GM23338 (cell line): ENCODE measurements at regions not wholly inside any gene's neighbourhood (a gene's known extent, or its start where the extent isn't known, plus 50 kb on each side); places are given as distances from the start of the nearest gene placed in this dataset.

ENCODE experiments used
- ATAC-seq: fragments of 200-7000 bp; cut with Tn5 transposase; 3 replicates; pipeline ENCODE4 v1.9.1; 2020
- DNase-seq: peaks from one replicate; pipeline ENCODE4 v3.0.0-alpha.2; 2015; ENCODE audit warnings: low spot score
- H2AFZ ChIP-seq: fragments of 200-600 bp; sonication (generic); 2 replicates; pipeline ENCODE4 v1.8.0; 2016; ENCODE audit warnings: antibody characterized with exemption, mild to moderate bottlenecking, moderate library complexity
- H3F3A ChIP-seq: fragments of 200-600 bp; sonication (generic); replicated peaks from 2 replicates; pipeline ENCODE4 v1.8.0; 2017; ENCODE audit warnings: antibody characterized with exemption, mixed run types, low read depth
- H3K27ac ChIP-seq: fragments of 200-600 bp; sonication (generic); 2 replicates; pipeline ENCODE4 v1.6.1; 2016; ENCODE audit warnings: low read depth
- H3K27me3 ChIP-seq: fragments of 200-600 bp; sonication (generic); 2 replicates; pipeline ENCODE4 v1.8.0; 2016; ENCODE audit warnings: mild to moderate bottlenecking, mixed run types, moderate library complexity; ENCODE audit not compliant: insufficient read depth
- H3K36me3 ChIP-seq: fragments of 200-600 bp; sonication (generic); 2 replicates; pipeline ENCODE4 v1.8.0; 2016; ENCODE audit warnings: mild to moderate bottlenecking; ENCODE audit not compliant: insufficient read depth
- H3K4me1 ChIP-seq: fragments of 200-600 bp; sonication (generic); 2 replicates; pipeline ENCODE4 v1.8.0; 2016; ENCODE audit warnings: mild to moderate bottlenecking, moderate library complexity; ENCODE audit not compliant: insufficient read depth
- H3K4me2 ChIP-seq: fragments of 200-600 bp; sonication (generic); 2 replicates; pipeline ENCODE4 v1.7.1; 2017; ENCODE audit warnings: mixed run types
- H3K4me3 ChIP-seq: fragments of 200-600 bp; sonication (generic); 2 replicates; pipeline ENCODE4 v1.6.1; 2016; ENCODE audit warnings: mixed run types
- H3K79me2 ChIP-seq: fragments of 200-600 bp; sonication (generic); replicated peaks from 2 replicates; pipeline ENCODE4 v1.8.0; 2017; ENCODE audit warnings: mild to moderate bottlenecking; ENCODE audit not compliant: insufficient read depth
- H3K9me2 ChIP-seq: fragments of 200-600 bp; sonication (generic); 2 replicates; pipeline ENCODE4 v1.8.0; 2017; ENCODE audit not compliant: insufficient read depth
- H4K20me1 ChIP-seq: fragments of 200-600 bp; sonication (generic); replicated peaks from 2 replicates; pipeline ENCODE4 v1.8.0; 2017; ENCODE audit warnings: mild to moderate bottlenecking; ENCODE audit not compliant: insufficient read depth
- H3K27ac Mint-ChIP-seq: 2 replicates; pipeline ENCODE4 v1.8.0; 2020; ENCODE audit warnings: inconsistent platforms, mild to moderate bottlenecking, moderate library complexity, mixed read lengths
- H3K27me3 Mint-ChIP-seq: 3 replicates; pipeline ENCODE4 v1.8.0; 2022; ENCODE audit warnings: low read depth, mild to moderate bottlenecking, moderate library complexity, mixed read lengths, inconsistent platforms; ENCODE audit not compliant: insufficient read depth, poor library complexity
- H3K36me3 Mint-ChIP-seq: 3 replicates; pipeline ENCODE4 v1.8.0; 2021; ENCODE audit warnings: low read depth, mild to moderate bottlenecking, inconsistent platforms, moderate library complexity, mixed read lengths
- H3K4me1 Mint-ChIP-seq: 3 replicates; pipeline ENCODE4 v1.8.0; 2020; ENCODE audit warnings: mild to moderate bottlenecking, inconsistent platforms, mixed read lengths
- H3K4me3 Mint-ChIP-seq: 3 replicates; pipeline ENCODE4 v1.8.0; 2021; ENCODE audit warnings: moderate library complexity, mild to moderate bottlenecking, inconsistent platforms, mixed read lengths
- H3K9me3 Mint-ChIP-seq: 3 replicates; pipeline ENCODE4 v1.8.0; 2020; ENCODE audit warnings: moderate library complexity, mild to moderate bottlenecking, inconsistent platforms, mixed read lengths
- CREB1 ChIP-seq: fragments of 250-450 bp; sonication (Bioruptor Pico); IDR thresholded peaks from 2 replicates; pipeline ENCODE4 v1.5.0; 2020; ENCODE audit warnings: low read depth, mild to moderate bottlenecking, moderate library complexity
- EZH2 ChIP-seq: fragments of 200-600 bp; sonication (generic); IDR thresholded peaks from one replicate; pipeline ENCODE4 v1.8.0; 2017; ENCODE audit warnings: antibody characterized with exemption, mild to moderate bottlenecking, low read depth; ENCODE audit not compliant: unreplicated experiment
- EZH2phosphoT487 ChIP-seq: fragments of 200-600 bp; sonication (generic); IDR thresholded peaks from one replicate; pipeline ENCODE4 v1.8.1; 2018; ENCODE audit warnings: antibody characterized with exemption; ENCODE audit not compliant: unreplicated experiment
- JUNB ChIP-seq: IDR thresholded peaks from one replicate; pipeline ENCODE4 v1.6.1; 2016; ENCODE audit warnings: antibody characterized with exemption; ENCODE audit not compliant: unreplicated experiment
- NANOG ChIP-seq: IDR thresholded peaks from 2 replicates; pipeline ENCODE4 v1.6.1; 2016; ENCODE audit warnings: antibody characterized with exemption, borderline replicate concordance
- POLR2AphosphoS5 ChIP-seq: IDR thresholded peaks from 2 replicates; pipeline ENCODE4 v1.6.1; 2016; ENCODE audit warnings: antibody characterized with exemption, low read depth
- STAT1 ChIP-seq: IDR thresholded peaks from one replicate; pipeline ENCODE4 v1.6.1; 2016; ENCODE audit warnings: antibody characterized with exemption; ENCODE audit not compliant: unreplicated experiment
- ZNF114 ChIP-seq: fragments of 250-450 bp; sonication (Bioruptor Pico); IDR thresholded peaks from 2 replicates; pipeline ENCODE4 v1.5.0; 2020; ENCODE audit warnings: mild to moderate bottlenecking, moderate library complexity
- ZNF331 ChIP-seq: fragments of 250-450 bp; sonication (Bioruptor Pico); IDR thresholded peaks from 2 replicates; pipeline ENCODE4 v1.5.0; 2020; ENCODE audit warnings: low read depth, mild to moderate bottlenecking, moderate library complexity
- TF ChIP-seq, protein P1 (sequence below): fragments of 250-450 bp; sonication (Bioruptor Pico); IDR thresholded peaks from 2 replicates; pipeline ENCODE4 v1.5.0; 2020; ENCODE audit warnings: mild to moderate bottlenecking, moderate library complexity
- TF ChIP-seq, protein P2 (sequence below), 2 experiments: fragments of 200-600 bp in 1 of 2; sonication (generic) in 1 of 2; conservative IDR thresholded peaks; 2 replicates each; pipeline versions ENCODE4 v1.5.1 to v1.6.1; 2016 to 2017; ENCODE audit warnings: antibody characterized with exemption in 2 of 2, low read depth in 2 of 2, mild to moderate bottlenecking in 2 of 2, moderate library complexity in 1 of 2
- TF ChIP-seq, protein P3 (sequence below): IDR thresholded peaks from one replicate; pipeline ENCODE4 v1.6.1; 2018; ENCODE audit warnings: antibody characterized with exemption; ENCODE audit not compliant: unreplicated experiment
- TF ChIP-seq, protein P4 (sequence below): IDR thresholded peaks from 2 replicates; pipeline ENCODE4 v1.6.1; 2016; ENCODE audit warnings: antibody characterized with exemption

DNA sequence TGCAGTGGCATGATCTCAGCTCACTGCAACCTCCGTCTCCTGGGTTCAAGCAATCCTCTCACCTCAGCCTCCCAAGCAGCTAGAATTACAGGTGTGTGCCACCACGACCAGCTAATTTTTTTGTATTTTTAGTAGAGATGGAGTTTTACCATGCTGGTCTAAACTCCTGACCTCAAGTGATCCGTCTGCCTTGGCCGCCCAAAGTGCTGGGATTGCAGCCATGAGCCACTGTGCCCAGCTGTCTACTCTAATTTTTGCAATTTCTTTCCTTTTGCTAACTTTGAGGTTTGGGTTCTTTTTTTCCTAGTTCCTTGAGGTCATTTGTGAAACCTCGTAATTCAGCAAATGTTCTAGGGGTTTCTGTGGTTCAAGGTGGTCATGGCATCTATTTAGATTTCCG is 63.7 kb upstream of the PRLR start:
- Histone ChIP-seq H3K27me3 (no peaks in the 10 kb centered on the region), H3F3A (no peaks in the 10 kb centered on the region), H3K4me1 (no peaks in the 10 kb centered on the region), H3K4me3 (no peak overlapping the region), H2AFZ (no peak overlapping the region), H3K4me2 (no peak overlapping the region), H3K27ac (no peak overlapping the region), H4K20me1 (no peaks in the 10 kb centered on the region), H3K9me2 (0 out of 2 replicates have a peak, but pooled peaks cover 3% of the 10 kb centered on the region), H3K36me3 (no peaks in the 10 kb centered on the region), H3K79me2 (no peaks in the 10 kb centered on the region)
- Mint-ChIP-seq H3K4me3 (no peak overlapping the region), H3K4me1 (no peaks in the 10 kb centered on the region; the same call in 2 of the 3 replicates), H3K36me3 (no peaks in the 10 kb centered on the region; the same call in 1 of the 3 replicates), H3K27ac (no peak overlapping the region), H3K9me3 (peaks cover 22% of the 10 kb centered on the region), H3K27me3 (no peaks in the 10 kb centered on the region)
- DNase-seq (no peak), ATAC-seq (no peak)
- TF ChIP-seq NANOG (no peak), STAT1 (no peak), CREB1 (CRISPR knock-in tag) (no peak), EZH2 (no peak), JUNB (no peak), EZH2phosphoT487 (no peak), POLR2AphosphoS5 (no peak), ZNF331 (no peak), ZNF114 (CRISPR knock-in tag) (no peak)
- TF ChIP-seq, protein P1, sequence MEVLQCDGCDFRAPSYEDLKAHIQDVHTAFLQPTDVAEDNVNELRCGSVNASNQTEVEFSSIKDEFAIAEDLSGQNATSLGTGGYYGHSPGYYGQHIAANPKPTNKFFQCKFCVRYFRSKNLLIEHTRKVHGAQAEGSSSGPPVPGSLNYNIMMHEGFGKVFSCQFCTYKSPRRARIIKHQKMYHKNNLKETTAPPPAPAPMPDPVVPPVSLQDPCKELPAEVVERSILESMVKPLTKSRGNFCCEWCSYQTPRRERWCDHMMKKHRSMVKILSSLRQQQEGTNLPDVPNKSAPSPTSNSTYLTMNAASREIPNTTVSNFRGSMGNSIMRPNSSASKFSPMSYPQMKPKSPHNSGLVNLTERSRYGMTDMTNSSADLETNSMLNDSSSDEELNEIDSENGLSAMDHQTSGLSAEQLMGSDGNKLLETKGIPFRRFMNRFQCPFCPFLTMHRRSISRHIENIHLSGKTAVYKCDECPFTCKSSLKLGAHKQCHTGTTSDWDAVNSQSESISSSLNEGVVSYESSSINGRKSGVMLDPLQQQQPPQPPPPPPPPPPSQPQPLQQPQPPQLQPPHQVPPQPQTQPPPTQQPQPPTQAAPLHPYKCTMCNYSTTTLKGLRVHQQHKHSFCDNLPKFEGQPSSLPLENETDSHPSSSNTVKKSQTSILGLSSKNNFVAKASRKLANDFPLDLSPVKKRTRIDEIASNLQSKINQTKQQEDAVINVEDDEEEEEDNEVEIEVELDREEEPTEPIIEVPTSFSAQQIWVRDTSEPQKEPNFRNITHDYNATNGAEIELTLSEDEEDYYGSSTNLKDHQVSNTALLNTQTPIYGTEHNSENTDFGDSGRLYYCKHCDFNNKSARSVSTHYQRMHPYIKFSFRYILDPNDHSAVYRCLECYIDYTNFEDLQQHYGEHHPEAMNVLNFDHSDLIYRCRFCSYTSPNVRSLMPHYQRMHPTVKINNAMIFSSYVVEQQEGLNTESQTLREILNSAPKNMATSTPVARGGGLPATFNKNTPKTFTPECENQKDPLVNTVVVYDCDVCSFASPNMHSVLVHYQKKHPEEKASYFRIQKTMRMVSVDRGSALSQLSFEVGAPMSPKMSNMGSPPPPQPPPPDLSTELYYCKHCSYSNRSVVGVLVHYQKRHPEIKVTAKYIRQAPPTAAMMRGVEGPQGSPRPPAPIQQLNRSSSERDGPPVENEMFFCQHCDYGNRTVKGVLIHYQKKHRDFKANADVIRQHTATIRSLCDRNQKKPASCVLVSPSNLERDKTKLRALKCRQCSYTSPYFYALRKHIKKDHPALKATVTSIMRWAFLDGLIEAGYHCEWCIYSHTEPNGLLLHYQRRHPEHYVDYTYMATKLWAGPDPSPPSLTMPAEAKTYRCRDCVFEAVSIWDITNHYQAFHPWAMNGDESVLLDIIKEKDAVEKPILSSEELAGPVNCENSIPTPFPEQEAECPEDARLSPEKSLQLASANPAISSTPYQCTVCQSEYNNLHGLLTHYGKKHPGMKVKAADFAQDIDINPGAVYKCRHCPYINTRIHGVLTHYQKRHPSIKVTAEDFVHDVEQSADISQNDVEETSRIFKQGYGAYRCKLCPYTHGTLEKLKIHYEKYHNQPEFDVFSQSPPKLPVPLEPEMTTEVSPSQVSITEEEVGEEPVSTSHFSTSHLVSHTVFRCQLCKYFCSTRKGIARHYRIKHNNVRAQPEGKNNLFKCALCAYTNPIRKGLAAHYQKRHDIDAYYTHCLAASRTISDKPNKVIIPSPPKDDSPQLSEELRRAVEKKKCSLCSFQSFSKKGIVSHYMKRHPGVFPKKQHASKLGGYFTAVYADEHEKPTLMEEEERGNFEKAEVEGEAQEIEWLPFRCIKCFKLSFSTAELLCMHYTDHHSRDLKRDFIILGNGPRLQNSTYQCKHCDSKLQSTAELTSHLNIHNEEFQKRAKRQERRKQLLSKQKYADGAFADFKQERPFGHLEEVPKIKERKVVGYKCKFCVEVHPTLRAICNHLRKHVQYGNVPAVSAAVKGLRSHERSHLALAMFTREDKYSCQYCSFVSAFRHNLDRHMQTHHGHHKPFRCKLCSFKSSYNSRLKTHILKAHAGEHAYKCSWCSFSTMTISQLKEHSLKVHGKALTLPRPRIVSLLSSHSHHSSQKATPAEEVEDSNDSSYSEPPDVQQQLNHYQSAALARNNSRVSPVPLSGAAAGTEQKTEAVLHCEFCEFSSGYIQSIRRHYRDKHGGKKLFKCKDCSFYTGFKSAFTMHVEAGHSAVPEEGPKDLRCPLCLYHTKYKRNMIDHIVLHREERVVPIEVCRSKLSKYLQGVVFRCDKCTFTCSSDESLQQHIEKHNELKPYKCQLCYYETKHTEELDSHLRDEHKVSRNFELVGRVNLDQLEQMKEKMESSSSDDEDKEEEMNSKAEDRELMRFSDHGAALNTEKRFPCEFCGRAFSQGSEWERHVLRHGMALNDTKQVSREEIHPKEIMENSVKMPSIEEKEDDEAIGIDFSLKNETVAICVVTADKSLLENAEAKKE (CRISPR knock-in tag): no peak
- TF ChIP-seq, protein P2, sequence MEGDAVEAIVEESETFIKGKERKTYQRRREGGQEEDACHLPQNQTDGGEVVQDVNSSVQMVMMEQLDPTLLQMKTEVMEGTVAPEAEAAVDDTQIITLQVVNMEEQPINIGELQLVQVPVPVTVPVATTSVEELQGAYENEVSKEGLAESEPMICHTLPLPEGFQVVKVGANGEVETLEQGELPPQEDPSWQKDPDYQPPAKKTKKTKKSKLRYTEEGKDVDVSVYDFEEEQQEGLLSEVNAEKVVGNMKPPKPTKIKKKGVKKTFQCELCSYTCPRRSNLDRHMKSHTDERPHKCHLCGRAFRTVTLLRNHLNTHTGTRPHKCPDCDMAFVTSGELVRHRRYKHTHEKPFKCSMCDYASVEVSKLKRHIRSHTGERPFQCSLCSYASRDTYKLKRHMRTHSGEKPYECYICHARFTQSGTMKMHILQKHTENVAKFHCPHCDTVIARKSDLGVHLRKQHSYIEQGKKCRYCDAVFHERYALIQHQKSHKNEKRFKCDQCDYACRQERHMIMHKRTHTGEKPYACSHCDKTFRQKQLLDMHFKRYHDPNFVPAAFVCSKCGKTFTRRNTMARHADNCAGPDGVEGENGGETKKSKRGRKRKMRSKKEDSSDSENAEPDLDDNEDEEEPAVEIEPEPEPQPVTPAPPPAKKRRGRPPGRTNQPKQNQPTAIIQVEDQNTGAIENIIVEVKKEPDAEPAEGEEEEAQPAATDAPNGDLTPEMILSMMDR (conservative IDR thresholded peaks at IDR 0.05; ENCODE audit: low read depth in 2 of 2): no peak
- TF ChIP-seq, protein P3, sequence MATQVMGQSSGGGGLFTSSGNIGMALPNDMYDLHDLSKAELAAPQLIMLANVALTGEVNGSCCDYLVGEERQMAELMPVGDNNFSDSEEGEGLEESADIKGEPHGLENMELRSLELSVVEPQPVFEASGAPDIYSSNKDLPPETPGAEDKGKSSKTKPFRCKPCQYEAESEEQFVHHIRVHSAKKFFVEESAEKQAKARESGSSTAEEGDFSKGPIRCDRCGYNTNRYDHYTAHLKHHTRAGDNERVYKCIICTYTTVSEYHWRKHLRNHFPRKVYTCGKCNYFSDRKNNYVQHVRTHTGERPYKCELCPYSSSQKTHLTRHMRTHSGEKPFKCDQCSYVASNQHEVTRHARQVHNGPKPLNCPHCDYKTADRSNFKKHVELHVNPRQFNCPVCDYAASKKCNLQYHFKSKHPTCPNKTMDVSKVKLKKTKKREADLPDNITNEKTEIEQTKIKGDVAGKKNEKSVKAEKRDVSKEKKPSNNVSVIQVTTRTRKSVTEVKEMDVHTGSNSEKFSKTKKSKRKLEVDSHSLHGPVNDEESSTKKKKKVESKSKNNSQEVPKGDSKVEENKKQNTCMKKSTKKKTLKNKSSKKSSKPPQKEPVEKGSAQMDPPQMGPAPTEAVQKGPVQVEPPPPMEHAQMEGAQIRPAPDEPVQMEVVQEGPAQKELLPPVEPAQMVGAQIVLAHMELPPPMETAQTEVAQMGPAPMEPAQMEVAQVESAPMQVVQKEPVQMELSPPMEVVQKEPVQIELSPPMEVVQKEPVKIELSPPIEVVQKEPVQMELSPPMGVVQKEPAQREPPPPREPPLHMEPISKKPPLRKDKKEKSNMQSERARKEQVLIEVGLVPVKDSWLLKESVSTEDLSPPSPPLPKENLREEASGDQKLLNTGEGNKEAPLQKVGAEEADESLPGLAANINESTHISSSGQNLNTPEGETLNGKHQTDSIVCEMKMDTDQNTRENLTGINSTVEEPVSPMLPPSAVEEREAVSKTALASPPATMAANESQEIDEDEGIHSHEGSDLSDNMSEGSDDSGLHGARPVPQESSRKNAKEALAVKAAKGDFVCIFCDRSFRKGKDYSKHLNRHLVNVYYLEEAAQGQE: no peak
- TF ChIP-seq, protein P4, sequence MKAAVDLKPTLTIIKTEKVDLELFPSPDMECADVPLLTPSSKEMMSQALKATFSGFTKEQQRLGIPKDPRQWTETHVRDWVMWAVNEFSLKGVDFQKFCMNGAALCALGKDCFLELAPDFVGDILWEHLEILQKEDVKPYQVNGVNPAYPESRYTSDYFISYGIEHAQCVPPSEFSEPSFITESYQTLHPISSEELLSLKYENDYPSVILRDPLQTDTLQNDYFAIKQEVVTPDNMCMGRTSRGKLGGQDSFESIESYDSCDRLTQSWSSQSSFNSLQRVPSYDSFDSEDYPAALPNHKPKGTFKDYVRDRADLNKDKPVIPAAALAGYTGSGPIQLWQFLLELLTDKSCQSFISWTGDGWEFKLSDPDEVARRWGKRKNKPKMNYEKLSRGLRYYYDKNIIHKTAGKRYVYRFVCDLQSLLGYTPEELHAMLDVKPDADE: no peak
